ENCODE measurements at regions not wholly inside any gene's neighbourhood (a gene's known extent, or its start where the extent isn't known, plus 50 kb on each side); places are given as distances from the start of the nearest gene placed in this dataset.
A peak's percentile ranks its signal among the peaks of the same experiment; 100 is the strongest.

GRCh38 chr12:75822416-75822815 lies 209.2 kb downstream of the PHLDA1 start:
- ChIA-PET CTCF (no interaction called here), POLR2A (no interaction called here)
- no peak overlapping the region for H3K27ac Mint-ChIP-seq
- DNase-seq (ENCODE audit: low spot score) (no peak), ATAC-seq (no peak)
- H3K27me3 Mint-ChIP-seq (ENCODE audit: low read depth): no peaks in the 10 kb centered on the region
- no peak overlapping the region for H3K4me3 Mint-ChIP-seq
- TF ChIP-seq SMAD3 (CRISPR knock-in tag; IDR thresholded peaks at IDR 0.05; ENCODE audit: borderline replicate concordance): no peak
- TF ChIP-seq TEAD4 (CRISPR knock-in tag; IDR thresholded peaks at IDR 0.05): no peak
- no peak for TF ChIP-seq PRRX2 (CRISPR knock-in tag; IDR thresholded peaks at IDR 0.05)
- no peak for TF ChIP-seq ZNF416 (CRISPR knock-in tag; IDR thresholded peaks at IDR 0.05)
- TF ChIP-seq IRF2 (CRISPR knock-in tag; IDR thresholded peaks at IDR 0.05; ENCODE audit: borderline replicate concordance, low read depth): no peak
- TF ChIP-seq NFATC4 (CRISPR knock-in tag; IDR thresholded peaks at IDR 0.05): no peak
- no peak for TF ChIP-seq ZNF281 (CRISPR knock-in tag; IDR thresholded peaks at IDR 0.05)
- no peak for TF ChIP-seq ZNF423 (CRISPR knock-in tag; IDR thresholded peaks at IDR 0.05)
- no peak for TF ChIP-seq ZMAT4 (CRISPR knock-in tag; IDR thresholded peaks at IDR 0.05)
- no peak for TF ChIP-seq TCF7 (CRISPR knock-in tag; IDR thresholded peaks at IDR 0.05; ENCODE audit: low read depth)
- no peak for TF ChIP-seq ZSCAN18 (CRISPR knock-in tag; IDR thresholded peaks at IDR 0.05)
- TF ChIP-seq FOXK1 (CRISPR knock-in tag; IDR thresholded peaks at IDR 0.05): no peak
- no peak for TF ChIP-seq MYBL2 (CRISPR knock-in tag; IDR thresholded peaks at IDR 0.05)
- no peak for TF ChIP-seq ATF6 (CRISPR knock-in tag; IDR thresholded peaks at IDR 0.05)
- H3K36me3 Mint-ChIP-seq: no peaks in the 10 kb centered on the region
- H3K9me3 Mint-ChIP-seq: 0 out of 2 replicates have a peak, but pooled peaks cover 7% of the 10 kb centered on the region
- peaks cover 40% of the 10 kb centered on the region for H3K4me1 Mint-ChIP-seq

- H3K27ac Mint-ChIP-seq: no peak overlapping the region
- H3K9me3 Mint-ChIP-seq: 0 out of 2 replicates have a peak, but pooled peaks cover 4% of the 10 kb centered on the region
- POLR2A ChIA-PET: interaction anchor here (0.5 kb wide), 1 partner anchor 196 kb away, joined by 3 read pairs; no protein-coding TSS in a partner anchor
- DNase-seq (ENCODE audit: low spot score) (no peak), ATAC-seq (peak; percentile 36; the same call in 1 of the 2 replicates)
- CTCF ChIA-PET: no interaction called here
- H3K27me3 Mint-ChIP-seq (ENCODE audit: low read depth): no peaks in the 10 kb centered on the region
- no peaks in the 10 kb centered on the region for H3K36me3 Mint-ChIP-seq
- TF ChIP-seq NR2C2 (CRISPR knock-in tag; IDR thresholded peaks at IDR 0.05): no peak
- TF ChIP-seq PREB (CRISPR knock-in tag; IDR thresholded peaks at IDR 0.05; ENCODE audit: borderline replicate concordance): no peak
- no peak for TF ChIP-seq ZSCAN18 (CRISPR knock-in tag; IDR thresholded peaks at IDR 0.05)
- no peak overlapping the region for H3K4me3 Mint-ChIP-seq
- H3K4me1 Mint-ChIP-seq: peaks cover 40% of the 10 kb centered on the region
These were observed 210.6 kb downstream of the PHLDA1 start for GRCh38 chr12:75820848-75821578.

Data from WTC11 (cell line).